ENCODE measurements at regions not wholly inside any gene's neighbourhood (a gene's known extent, or its start where the extent isn't known, plus 50 kb on each side); places are given as distances from the start of the nearest gene placed in this dataset.

- no peaks in the 10 kb centered on the region for H3K9me2 ChIP-seq (replicated peaks; ENCODE audit: control insufficient read depth, low read length)
- no peak overlapping the region for H3K4me2 ChIP-seq (ENCODE audit: low read length)
- H3K4me1 ChIP-seq (ENCODE audit: control insufficient read depth, low read length), result no peaks in the 10 kb centered on the region
- H3K9me3 ChIP-seq (ENCODE audit: control insufficient read depth, insufficient read depth, low read length), result no peaks in the 10 kb centered on the region
- TF ChIP-seq EZH2phosphoT487 (IDR thresholded peaks at IDR 0.05; ENCODE audit: borderline replicate concordance, low read length) (no peak), CTCF (IDR thresholded peaks at IDR 0.05; ENCODE audit: low read depth, low read length, poor library complexity, severe bottlenecking) (no peak)
- H3K36me3 ChIP-seq (ENCODE audit: control insufficient read depth, low read length), result no peaks in the 10 kb centered on the region
- no peak overlapping the region for H3K27ac ChIP-seq (ENCODE audit: low read depth, low read length)
- no peaks in the 10 kb centered on the region for H4K20me1 ChIP-seq (ENCODE audit: control insufficient read depth, insufficient read depth, low read depth, low read length)
- H3F3A ChIP-seq (ENCODE audit: control insufficient read depth, insufficient read depth), result no peaks in the 10 kb centered on the region
- H3K79me2 ChIP-seq (ENCODE audit: control insufficient read depth, low read length), result no peaks in the 10 kb centered on the region
- no peaks in the 10 kb centered on the region for H3K27me3 ChIP-seq (ENCODE audit: control insufficient read depth, low read length)
- no peak overlapping the region for H3K4me3 ChIP-seq (ENCODE audit: low read length)
Observed at GRCh38 chr5:30605693-30606268, 587.7 kb upstream of the CDH6 start.

DNA sequence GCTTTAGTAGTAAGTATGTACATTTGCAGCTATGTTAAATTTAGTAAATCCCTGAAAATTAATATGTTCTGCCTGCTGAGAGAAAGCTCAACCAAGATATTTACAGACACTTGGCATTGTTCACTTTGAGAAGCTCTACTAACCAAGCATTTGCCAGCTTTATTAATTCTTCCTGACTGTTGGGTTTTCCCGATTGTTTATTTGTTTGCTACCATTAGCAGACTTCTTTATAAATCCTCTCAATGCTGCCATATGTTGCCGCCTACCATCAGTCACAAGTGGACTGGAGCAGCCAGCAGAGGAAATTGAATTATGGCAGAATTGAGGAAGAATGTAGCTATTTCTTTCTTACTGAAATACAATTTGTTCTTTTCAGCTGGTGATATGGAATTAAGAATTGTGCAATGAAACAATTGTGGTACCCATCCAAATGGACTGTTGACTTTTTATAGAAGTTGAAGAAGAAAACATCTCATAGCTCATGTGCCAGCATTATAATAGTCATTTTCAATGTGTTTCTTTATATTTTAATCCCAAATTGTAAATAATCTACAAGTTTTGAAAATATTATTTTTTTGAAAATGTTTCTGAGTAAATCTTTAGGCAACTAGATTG lies 588.7 kb upstream of the CDH6 start:
- Histone ChIP-seq H3F3A (ENCODE audit: control insufficient read depth, insufficient read depth) (no peaks in the 10 kb centered on the region), H3K27ac (ENCODE audit: low read depth, low read length) (no peak overlapping the region), H3K4me1 (ENCODE audit: control insufficient read depth, low read length) (no peaks in the 10 kb centered on the region), H3K9me2 (replicated peaks; ENCODE audit: control insufficient read depth, low read length) (no peaks in the 10 kb centered on the region), H4K20me1 (ENCODE audit: control insufficient read depth, insufficient read depth, low read depth, low read length) (no peaks in the 10 kb centered on the region), H3K79me2 (ENCODE audit: control insufficient read depth, low read length) (no peaks in the 10 kb centered on the region), H3K4me2 (ENCODE audit: low read length) (no peak overlapping the region), H3K4me3 (ENCODE audit: low read length) (no peak overlapping the region), H3K36me3 (ENCODE audit: control insufficient read depth, low read length) (no peaks in the 10 kb centered on the region), H3K9me3 (ENCODE audit: control insufficient read depth, insufficient read depth, low read length) (no peaks in the 10 kb centered on the region), H3K27me3 (ENCODE audit: control insufficient read depth, low read length) (no peaks in the 10 kb centered on the region)
- TF ChIP-seq CTCF (IDR thresholded peaks at IDR 0.05; ENCODE audit: low read depth, low read length, poor library complexity, severe bottlenecking) (no peak), EZH2phosphoT487 (IDR thresholded peaks at IDR 0.05; ENCODE audit: borderline replicate concordance, low read length) (no peak)

DNA sequence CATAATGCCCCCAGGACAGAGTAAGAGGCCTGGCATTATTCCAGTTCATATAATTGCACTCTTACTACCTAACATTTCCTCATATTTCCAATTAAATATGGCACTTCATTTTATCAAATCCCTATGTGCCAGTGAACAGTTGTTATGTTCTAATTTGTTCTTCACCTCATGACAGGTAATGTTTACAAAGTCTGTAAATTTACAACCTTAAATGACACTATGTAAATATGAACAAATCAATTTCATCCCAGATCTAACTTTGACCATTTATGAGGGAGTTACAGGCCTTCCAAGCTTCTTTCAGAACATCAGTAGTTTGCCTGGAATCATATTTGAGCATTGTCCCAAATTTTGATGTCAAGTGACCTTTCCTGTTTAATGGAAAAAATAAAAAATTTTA lies 592.6 kb upstream of the CDH6 start:
- TF ChIP-seq EZH2phosphoT487 (IDR thresholded peaks at IDR 0.05; ENCODE audit: borderline replicate concordance, low read length), result no peak
- TF ChIP-seq CTCF (IDR thresholded peaks at IDR 0.05; ENCODE audit: low read depth, low read length, poor library complexity, severe bottlenecking), result no peak
- Histone ChIP-seq H4K20me1 (ENCODE audit: control insufficient read depth, insufficient read depth, low read depth, low read length) (no peaks in the 10 kb centered on the region), H3K27ac (ENCODE audit: low read depth, low read length) (no peak overlapping the region), H3K4me1 (ENCODE audit: control insufficient read depth, low read length) (no peaks in the 10 kb centered on the region), H3K4me3 (ENCODE audit: low read length) (no peak overlapping the region), H3K36me3 (ENCODE audit: control insufficient read depth, low read length) (no peaks in the 10 kb centered on the region), H3K9me2 (replicated peaks; ENCODE audit: control insufficient read depth, low read length) (no peaks in the 10 kb centered on the region), H3K9me3 (ENCODE audit: control insufficient read depth, insufficient read depth, low read length) (no peaks in the 10 kb centered on the region), H3K79me2 (ENCODE audit: control insufficient read depth, low read length) (no peaks in the 10 kb centered on the region), H3F3A (ENCODE audit: control insufficient read depth, insufficient read depth) (no peaks in the 10 kb centered on the region), H3K4me2 (ENCODE audit: low read length) (no peak overlapping the region), H3K27me3 (ENCODE audit: control insufficient read depth, low read length) (no peaks in the 10 kb centered on the region)
